ENCODE measurements at regions not wholly inside any gene's neighbourhood (a gene's known extent, or its start where the extent isn't known, plus 50 kb on each side); places are given as distances from the start of the nearest gene placed in this dataset.

GRCh38 chr6:4488389-4488788 is 287.8 kb upstream of the CDYL start:
- DNase-seq (ENCODE audit: low read depth) = no peak
- H3K4me3 ChIP-seq (ENCODE audit: low read depth, low read length) = no peak overlapping the region
- TF ChIP-seq CTCF (IDR thresholded peaks at IDR 0.05; ENCODE audit: insufficient read depth, low read depth, low read length) = no peak

DNA sequence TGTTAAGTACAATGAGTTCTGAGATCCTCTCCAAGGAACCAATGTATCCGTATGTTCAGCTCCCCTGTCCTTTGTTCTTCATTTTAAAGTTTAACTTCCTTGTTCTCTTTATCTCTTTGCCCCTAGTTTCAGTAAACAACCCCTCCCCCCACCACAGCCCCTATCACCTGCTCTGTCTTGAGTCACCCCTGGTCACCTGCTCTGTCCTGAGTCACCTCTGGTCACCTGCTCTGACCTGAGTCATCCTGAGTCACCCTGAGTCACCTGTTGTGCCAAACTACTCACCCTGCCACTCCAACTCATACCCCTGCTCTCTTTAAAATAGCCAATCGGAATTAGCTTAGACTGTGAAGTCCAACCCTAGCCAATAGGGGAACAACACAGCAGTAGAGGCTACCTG is 288.7 kb upstream of the CDYL start:
- no peak for DNase-seq (ENCODE audit: low read depth)
- H3K4me3 ChIP-seq (ENCODE audit: low read depth, low read length) = no peak overlapping the region
- no peak for TF ChIP-seq CTCF (IDR thresholded peaks at IDR 0.05; ENCODE audit: insufficient read depth, low read depth, low read length)

DNA sequence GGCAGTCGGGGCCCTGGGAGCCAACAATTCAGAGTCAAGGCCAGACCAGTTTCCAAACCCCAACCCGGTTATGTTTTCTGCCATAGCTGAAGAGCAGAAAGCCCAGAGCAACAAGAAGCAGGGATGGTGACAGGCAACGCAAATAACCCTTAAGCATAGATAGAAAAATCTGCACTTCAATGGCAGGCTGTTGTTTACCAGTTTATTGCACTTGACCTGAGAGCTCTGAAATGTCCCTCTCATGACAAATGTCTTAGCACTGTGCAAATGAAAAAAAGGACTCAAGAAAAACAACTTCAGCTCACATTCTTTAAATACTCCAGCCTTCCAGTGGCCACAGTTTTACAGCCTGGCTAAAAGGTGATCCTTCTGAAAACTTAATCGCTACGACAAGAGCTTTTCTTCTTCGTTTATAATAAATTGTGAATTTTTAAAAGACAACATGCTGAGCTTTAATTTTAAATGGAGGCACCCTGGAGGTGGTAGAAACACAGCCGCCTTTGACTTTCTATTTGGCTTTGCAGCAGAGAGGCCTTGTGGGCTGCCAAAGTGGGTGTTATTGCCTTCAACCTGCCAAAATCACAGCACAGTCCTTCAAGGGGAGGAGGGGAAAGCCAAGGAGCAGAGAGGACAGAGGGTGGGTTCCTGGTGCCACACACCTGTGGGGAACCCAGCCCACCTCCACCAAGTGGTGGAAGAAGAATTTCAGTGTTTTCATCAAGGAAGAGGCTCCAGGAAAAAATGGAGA is 289.5 kb upstream of the CDYL start:
- DNase-seq (ENCODE audit: low read depth) = peak; percentile 16
- TF ChIP-seq CTCF (IDR thresholded peaks at IDR 0.05; ENCODE audit: insufficient read depth, low read depth, low read length) = no peak
- no peak overlapping the region for H3K4me3 ChIP-seq (ENCODE audit: low read depth, low read length)

- DNase-seq (ENCODE audit: low read depth) = no peak
- no peak for TF ChIP-seq CTCF (IDR thresholded peaks at IDR 0.05; ENCODE audit: insufficient read depth, low read depth, low read length)
- H3K4me3 ChIP-seq (ENCODE audit: low read depth, low read length) = no peak overlapping the region
These were observed 290.5 kb upstream of the CDYL start for GRCh38 chr6:4485735-4486134.

DNA sequence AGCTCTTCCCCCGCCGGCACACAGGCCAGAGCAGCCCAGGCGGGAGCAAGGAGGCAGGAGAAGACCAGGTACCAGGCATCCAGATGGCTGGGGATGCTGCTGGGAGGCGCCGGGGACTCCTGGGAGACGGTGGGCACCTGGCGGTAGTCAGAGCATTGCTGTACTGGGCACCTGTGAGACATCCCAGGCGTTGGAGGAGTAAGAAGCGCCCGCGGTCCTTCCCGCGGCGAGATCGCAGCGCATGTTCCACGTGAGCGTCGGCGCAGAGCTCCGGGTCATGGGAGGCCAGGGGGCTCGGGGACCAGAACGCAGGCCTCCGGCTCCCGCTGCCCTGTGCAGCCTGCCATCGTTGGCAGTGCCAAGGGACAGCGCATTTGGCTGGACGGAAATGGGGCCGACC is 293.7 kb upstream of the CDYL start:
- TF ChIP-seq CTCF (IDR thresholded peaks at IDR 0.05; ENCODE audit: insufficient read depth, low read depth, low read length) = no peak
- H3K4me3 ChIP-seq (ENCODE audit: low read depth, low read length) = no peak overlapping the region
- DNase-seq (ENCODE audit: low read depth) = no peak

GRCh38 chr6:4480788-4481735 is 295.1 kb upstream of the CDYL start:
- no peak for DNase-seq (ENCODE audit: low read depth)
- no peak for TF ChIP-seq CTCF (IDR thresholded peaks at IDR 0.05; ENCODE audit: insufficient read depth, low read depth, low read length)
- H3K4me3 ChIP-seq (ENCODE audit: low read depth, low read length) = no peak overlapping the region

All from fibroblast of villous mesenchyme (primary cell).